PC-9 (cell line): ENCODE measurements at regions not wholly inside any gene's neighbourhood (a gene's known extent, or its start where the extent isn't known, plus 50 kb on each side); places are given as distances from the start of the nearest gene placed in this dataset.
A peak's percentile ranks its signal among the peaks of the same experiment; 100 is the strongest.

Source experiments
- BruUV-seq: library from RNA; stranded (reverse); fragments of 400-500 nt; replicated peaks from 2 replicates; lab custom pipeline; 2021; lab: Mats Ljungman, UMichigan
- CTCF ChIA-PET: fragments of 300-600 bp; sonication (Branson Sonifier 250); formaldehyde crosslinking; loops from one replicate; lab custom pipeline; 2022; ENCODE audit warnings: antibody characterized with exemption; lab: Charles Lee
- POLR2A ChIA-PET: fragments of 300-600 bp; sonication (Branson Sonifier 250); formaldehyde crosslinking; loops from one replicate; lab custom pipeline; 2022; ENCODE audit warnings: antibody characterized with exemption; ENCODE audit not compliant: unreplicated experiment; lab: Charles Lee
- DNase-seq, 2 experiments: peaks; one replicate each; pipeline versions ENCODE4 v3.0.0 to v3.0.0-alpha.2; 2015 to 2022; ENCODE audit warnings: mixed read lengths in 1 of 2
- H2AFZ ChIP-seq: fragments of 200-600 bp; sonication (generic); 2 replicates; pipeline ENCODE4 v1.8.1; 2017; ENCODE audit warnings: antibody characterized with exemption
- H3F3A ChIP-seq: fragments of 200-600 bp; sonication (generic); 2 replicates; pipeline ENCODE4 v1.8.1; 2017; ENCODE audit warnings: antibody characterized with exemption, mild to moderate bottlenecking, low read depth; ENCODE audit not compliant: insufficient read depth
- H3K27ac ChIP-seq: fragments of 200-600 bp; sonication (generic); 2 replicates; pipeline ENCODE4 v1.6.1; 2016; ENCODE audit warnings: mixed run types
- H3K27me3 ChIP-seq: fragments of 200-600 bp; sonication (generic); 2 replicates; pipeline ENCODE4 v1.6.1; 2016; ENCODE audit warnings: low read depth, mixed run types; ENCODE audit not compliant: insufficient read depth
- H3K36me3 ChIP-seq: fragments of 200-600 bp; sonication (generic); 2 replicates; pipeline ENCODE4 v1.6.1; 2016; ENCODE audit warnings: low read depth, mixed run types
- H3K4me1 ChIP-seq: fragments of 200-600 bp; sonication (generic); replicated peaks from 2 replicates; pipeline ENCODE4 v1.6.1; 2016; ENCODE audit warnings: mixed run types; ENCODE audit not compliant: insufficient read depth
- H3K4me2 ChIP-seq: fragments of 200-600 bp; sonication (generic); 2 replicates; pipeline ENCODE4 v1.6.1; 2017; ENCODE audit warnings: mixed run types
- H3K4me3 ChIP-seq: fragments of 200-600 bp; sonication (generic); 2 replicates; pipeline ENCODE4 v1.6.1; 2016; ENCODE audit warnings: mixed run types
- H3K79me2 ChIP-seq: fragments of 200-600 bp; sonication (generic); 2 replicates; pipeline ENCODE4 v1.6.1; 2017; ENCODE audit warnings: low read depth, mixed run types
- H3K9me2 ChIP-seq: fragments of 200-600 bp; sonication (generic); 2 replicates; pipeline ENCODE4 v1.8.1; 2017; ENCODE audit warnings: mild to moderate bottlenecking; ENCODE audit not compliant: insufficient read depth
- H3K9me3 ChIP-seq: fragments of 200-600 bp; sonication (generic); 2 replicates; pipeline ENCODE4 v1.8.1; 2016; ENCODE audit warnings: low read depth; ENCODE audit not compliant: insufficient read depth
- H4K20me1 ChIP-seq: fragments of 200-600 bp; sonication (generic); 2 replicates; pipeline ENCODE4 v1.8.1; 2017; ENCODE audit not compliant: insufficient read depth
- CTCF ChIP-seq: fragments of 200-600 bp; sonication (generic); conservative IDR thresholded peaks from 2 replicates; pipeline ENCODE4 v1.6.1; 2017; ENCODE audit warnings: mixed run types, antibody characterized with exemption, mild to moderate bottlenecking, moderate library complexity
- EZH2 ChIP-seq: fragments of 200-600 bp; sonication (generic); IDR thresholded peaks from 2 replicates; pipeline ENCODE4 v1.8.0; 2017; ENCODE audit warnings: antibody characterized with exemption, low read depth
- intact Hi-C: fragments of 100-400 bp; cut with micrococcal nuclease; formaldehyde crosslinking; loops from one replicate; pipeline ENCODE4 v1.10.0; 2022; ENCODE audit not compliant: unreplicated experiment

- BruUV-seq = no TSS peak
- no peak for DNase-seq
- Histone ChIP-seq H3K9me2 (0 out of 2 replicates have a peak, but pooled peaks cover 3% of the 10 kb centered on the region), H3F3A (no peaks in the 10 kb centered on the region), H3K4me1 (peaks cover 22% of the 10 kb centered on the region; the same call in 1 of the 2 replicates), H3K4me2 (no peak overlapping the region), H3K79me2 (no peaks in the 10 kb centered on the region), H3K9me3 (peaks cover 12% of the 10 kb centered on the region), H3K36me3 (peaks cover 7% of the 10 kb centered on the region; the same call in 1 of the 2 replicates), H2AFZ (no peak overlapping the region), H3K4me3 (no peak overlapping the region), H3K27ac (no peak overlapping the region), H3K27me3 (no peaks in the 10 kb centered on the region), H4K20me1 (no peaks in the 10 kb centered on the region)
- TF ChIP-seq CTCF = no peak
- no peak for TF ChIP-seq EZH2
- intact Hi-C loops = no loop called here
- ChIA-PET POLR2A (no interaction called here), CTCF (no interaction called here)
Observed at GRCh38 chr1:98330224-98330623, 331.3 kb upstream of the SNX7 start.

- H3K36me3 ChIP-seq = peaks cover 17% of the 10 kb centered on the region; the same call in 1 of the 2 replicates
- no peak overlapping the region for H3K4me3 ChIP-seq
- intact Hi-C loops = loop anchor here (10.0 kb wide), 1 partner anchor 1054 kb away; no protein-coding TSS in a partner anchor
- CTCF ChIA-PET = interaction anchor here (0.6 kb wide), 1 partner anchor 8 kb away, joined by 3 read pairs; no protein-coding TSS in a partner anchor
- 0 out of 2 replicates have a peak, but pooled peaks cover 3% of the 10 kb centered on the region for H3K9me2 ChIP-seq
- no peaks in the 10 kb centered on the region for H4K20me1 ChIP-seq
- no peak overlapping the region for H3K27ac ChIP-seq
- no peaks in the 10 kb centered on the region for H3K79me2 ChIP-seq
- no peak overlapping the region for H3K4me2 ChIP-seq
- H3F3A ChIP-seq = peaks cover 13% of the 10 kb centered on the region
- H3K27me3 ChIP-seq = no peaks in the 10 kb centered on the region
- H3K4me1 ChIP-seq = peaks cover 36% of the 10 kb centered on the region
- DNase-seq = no peak
- no TSS peak for BruUV-seq
- TF ChIP-seq CTCF = no peak
- no peak for TF ChIP-seq EZH2
- no peak overlapping the region for H2AFZ ChIP-seq
- peaks cover 18% of the 10 kb centered on the region for H3K9me3 ChIP-seq
- POLR2A ChIA-PET = no interaction called here
Observed at GRCh38 chr1:98328855-98329254, 332.7 kb upstream of the SNX7 start.

GRCh38 chr1:98327220-98327861, 334.2 kb upstream of the SNX7 start:
- no peak overlapping the region for H2AFZ ChIP-seq
- H3K4me2 ChIP-seq = no peak overlapping the region
- H3K9me3 ChIP-seq = peaks cover 18% of the 10 kb centered on the region
- intact Hi-C loops = loop anchor here (2.0 to 10.0 kb wide), 2 partner anchors 333 to 1053 kb away; partner anchors contain the start of gene SNX7
- CTCF ChIA-PET = no interaction called here
- no peaks in the 10 kb centered on the region for H3K79me2 ChIP-seq
- H3F3A ChIP-seq = peaks cover 28% of the 10 kb centered on the region
- DNase-seq = peak in 1 of 2 experiments; percentile 11
- no peak overlapping the region for H3K27ac ChIP-seq
- peaks cover 51% of the 10 kb centered on the region for H3K4me1 ChIP-seq
- 0 out of 2 replicates have a peak, but pooled peaks cover 3% of the 10 kb centered on the region for H3K9me2 ChIP-seq
- POLR2A ChIA-PET = interaction anchor here (0.6 kb wide), 1 partner anchor 264 kb away, joined by 4 read pairs; no protein-coding TSS in a partner anchor
- no peak overlapping the region for H3K4me3 ChIP-seq
- BruUV-seq = no TSS peak
- peaks cover 17% of the 10 kb centered on the region; the same call in 1 of the 2 replicates for H3K36me3 ChIP-seq
- TF ChIP-seq CTCF = no peak
- H4K20me1 ChIP-seq = no peaks in the 10 kb centered on the region
- no peaks in the 10 kb centered on the region for H3K27me3 ChIP-seq
